Vagina (tissue), 2 donors: ENCODE measurements at regions not wholly inside any gene's neighbourhood (a gene's known extent, or its start where the extent isn't known, plus 50 kb on each side); places are given as distances from the start of the nearest gene placed in this dataset.

Experiments used
- DNase-seq, 2 donors: peaks; one replicate each; pipeline ENCODE4 v3.0.0-alpha.2; 2017; ENCODE audit errors: extremely low spot score in 2 of 2
- H3K27ac ChIP-seq: fragments of 200-600 bp; sonication (generic); one replicate; pipeline ENCODE4 v1.5.1; 2019
- H3K27me3 ChIP-seq: fragments of 200-600 bp; sonication (generic); one replicate; pipeline ENCODE4 v1.5.1; 2019
- H3K36me3 ChIP-seq, 2 donors: fragments of 200-600 bp; sonication (generic); one replicate each; pipeline ENCODE4 v1.5.1; 2017 to 2019
- H3K4me1 ChIP-seq: fragments of 200-600 bp; sonication (generic); one replicate; pipeline ENCODE4 v1.5.1; 2019
- H3K4me3 ChIP-seq, 2 donors: fragments of 200-600 bp; sonication (generic); 1 replicate in 1 of 2; 2 replicates in 1 of 2; pipeline ENCODE4 v1.5.1; 2016 to 2019
- H3K9me3 ChIP-seq: fragments of 200-600 bp; sonication (generic); one replicate; pipeline ENCODE4 v1.5.1; 2019
- POLR2A ChIP-seq, 2 donors: fragments of 450-650 bp; IDR thresholded peaks; one replicate each; pipeline ENCODE4 v1.6.1; 2017; ENCODE audit warnings: antibody characterized with exemption in 2 of 2, mild to moderate bottlenecking in 2 of 2, moderate library complexity in 2 of 2
- POLR2AphosphoS5 ChIP-seq, 2 donors: sonication (generic); formaldehyde crosslinking; IDR thresholded peaks; one replicate each; pipeline ENCODE4 v1.9.0; 2017; ENCODE audit warnings: antibody characterized with exemption in 2 of 2, mild to moderate bottlenecking in 2 of 2, low read depth in 1 of 2; ENCODE audit not compliant: insufficient read depth in 1 of 2
- intact Hi-C: fragments of 100-400 bp; cut with DNase I; formaldehyde crosslinking; loops from one replicate; pipeline ENCODE4 v1.15.1; 2023
- TF ChIP-seq, protein P1 (sequence below), 3 experiments: fragments of 450-650 bp in 2 of 3; fragments of 200-600 bp in 1 of 3; sonication (generic) in 1 of 3; IDR thresholded peaks; one replicate each; pipeline ENCODE4 v1.5.1; 2017 to 2019; ENCODE audit warnings: antibody characterized with exemption in 3 of 3, mild to moderate bottlenecking in 2 of 3, moderate library complexity in 2 of 3

- H3K36me3 ChIP-seq: no peaks in the 10 kb centered on the region
- no peaks in the 10 kb centered on the region for H3K9me3 ChIP-seq
- intact Hi-C loops: no loop called here
- no peaks in the 10 kb centered on the region for H3K4me1 ChIP-seq
- H3K27me3 ChIP-seq: no peaks in the 10 kb centered on the region
- DNase-seq: no peak
- TF ChIP-seq POLR2AphosphoS5 (IDR thresholded peaks at IDR 0.05; ENCODE audit: insufficient read depth in 1 of 2, low read depth in 1 of 2) (no peak), POLR2A (IDR thresholded peaks at IDR 0.05) (no peak)
- TF ChIP-seq, protein P1, sequence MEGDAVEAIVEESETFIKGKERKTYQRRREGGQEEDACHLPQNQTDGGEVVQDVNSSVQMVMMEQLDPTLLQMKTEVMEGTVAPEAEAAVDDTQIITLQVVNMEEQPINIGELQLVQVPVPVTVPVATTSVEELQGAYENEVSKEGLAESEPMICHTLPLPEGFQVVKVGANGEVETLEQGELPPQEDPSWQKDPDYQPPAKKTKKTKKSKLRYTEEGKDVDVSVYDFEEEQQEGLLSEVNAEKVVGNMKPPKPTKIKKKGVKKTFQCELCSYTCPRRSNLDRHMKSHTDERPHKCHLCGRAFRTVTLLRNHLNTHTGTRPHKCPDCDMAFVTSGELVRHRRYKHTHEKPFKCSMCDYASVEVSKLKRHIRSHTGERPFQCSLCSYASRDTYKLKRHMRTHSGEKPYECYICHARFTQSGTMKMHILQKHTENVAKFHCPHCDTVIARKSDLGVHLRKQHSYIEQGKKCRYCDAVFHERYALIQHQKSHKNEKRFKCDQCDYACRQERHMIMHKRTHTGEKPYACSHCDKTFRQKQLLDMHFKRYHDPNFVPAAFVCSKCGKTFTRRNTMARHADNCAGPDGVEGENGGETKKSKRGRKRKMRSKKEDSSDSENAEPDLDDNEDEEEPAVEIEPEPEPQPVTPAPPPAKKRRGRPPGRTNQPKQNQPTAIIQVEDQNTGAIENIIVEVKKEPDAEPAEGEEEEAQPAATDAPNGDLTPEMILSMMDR (IDR thresholded peaks at IDR 0.05): no peak
- no peak overlapping the region for H3K4me3 ChIP-seq
- no peak overlapping the region for H3K27ac ChIP-seq
Measured at GRCh38 chr6:170160031-170160627, 130.7 kb downstream of the DLL1 start.

DNA sequence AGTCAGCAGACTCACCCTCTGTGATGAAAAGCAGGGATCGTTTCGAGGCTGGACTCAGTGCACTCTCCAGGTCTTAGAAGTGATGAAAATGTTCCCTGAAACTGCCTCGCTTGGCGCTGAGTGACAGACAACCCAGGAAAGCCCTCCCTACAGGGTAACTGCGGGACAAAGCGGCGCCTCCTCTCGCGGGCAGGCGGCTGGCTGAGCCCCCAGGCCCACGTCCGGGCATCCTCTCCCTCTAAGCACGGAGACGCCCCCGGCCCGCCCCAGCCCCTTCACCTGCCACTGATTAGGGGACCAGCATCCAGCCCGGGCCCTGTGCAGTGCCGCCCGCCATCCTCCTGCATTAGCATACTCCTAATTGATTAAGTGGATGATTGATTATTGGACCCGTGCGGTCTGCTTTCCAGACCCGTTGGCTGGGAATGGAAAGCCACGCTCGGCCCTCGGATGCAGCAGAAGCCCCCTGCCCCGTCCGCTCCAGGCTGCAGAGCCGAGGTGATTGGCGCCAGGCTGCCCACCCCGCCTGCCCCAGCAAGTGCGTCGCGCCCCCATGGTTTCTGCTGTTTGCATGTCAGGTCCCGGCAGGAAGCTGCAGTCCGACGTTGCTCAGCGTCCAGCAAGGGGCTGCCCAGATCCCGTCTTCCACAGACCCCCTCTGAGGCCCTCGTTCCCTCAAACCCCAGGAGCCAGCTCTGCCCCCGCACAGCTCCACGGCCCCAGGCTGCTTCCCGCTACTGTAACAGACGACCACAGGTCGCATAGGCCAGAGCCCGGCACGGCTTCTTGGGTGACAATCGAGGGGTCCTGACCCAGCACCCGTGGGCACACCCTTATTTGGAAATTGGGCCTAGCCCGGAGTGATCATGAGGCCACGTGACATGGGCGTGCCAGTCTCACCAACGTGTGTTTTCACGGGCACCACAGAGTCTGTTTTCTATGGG lies 131.6 kb downstream of the DLL1 start:
- Histone ChIP-seq H3K4me3 (no peak overlapping the region), H3K36me3 (no peaks in the 10 kb centered on the region), H3K27me3 (no peaks in the 10 kb centered on the region), H3K27ac (no peak overlapping the region), H3K9me3 (no peaks in the 10 kb centered on the region), H3K4me1 (no peaks in the 10 kb centered on the region)
- intact Hi-C loops: no loop called here
- no peak for DNase-seq
- TF ChIP-seq POLR2A (IDR thresholded peaks at IDR 0.05) (no peak), POLR2AphosphoS5 (IDR thresholded peaks at IDR 0.05; ENCODE audit: insufficient read depth in 1 of 2, low read depth in 1 of 2) (no peak)
- TF ChIP-seq, protein P1 (IDR thresholded peaks at IDR 0.05): no peak

GRCh38 chr6:170158296-170159021 lies 132.4 kb downstream of the DLL1 start:
- H3K36me3 ChIP-seq: no peaks in the 10 kb centered on the region
- DNase-seq: no peak
- H3K4me1 ChIP-seq: peaks cover 2% of the 10 kb centered on the region
- TF ChIP-seq POLR2A (IDR thresholded peaks at IDR 0.05) (no peak), POLR2AphosphoS5 (IDR thresholded peaks at IDR 0.05; ENCODE audit: insufficient read depth in 1 of 2, low read depth in 1 of 2) (no peak)
- TF ChIP-seq, protein P1 (IDR thresholded peaks at IDR 0.05): no peak
- no peak overlapping the region for H3K27ac ChIP-seq
- H3K27me3 ChIP-seq: no peaks in the 10 kb centered on the region
- intact Hi-C loops: no loop called here
- H3K9me3 ChIP-seq: no peaks in the 10 kb centered on the region
- H3K4me3 ChIP-seq: no peak overlapping the region

DNA sequence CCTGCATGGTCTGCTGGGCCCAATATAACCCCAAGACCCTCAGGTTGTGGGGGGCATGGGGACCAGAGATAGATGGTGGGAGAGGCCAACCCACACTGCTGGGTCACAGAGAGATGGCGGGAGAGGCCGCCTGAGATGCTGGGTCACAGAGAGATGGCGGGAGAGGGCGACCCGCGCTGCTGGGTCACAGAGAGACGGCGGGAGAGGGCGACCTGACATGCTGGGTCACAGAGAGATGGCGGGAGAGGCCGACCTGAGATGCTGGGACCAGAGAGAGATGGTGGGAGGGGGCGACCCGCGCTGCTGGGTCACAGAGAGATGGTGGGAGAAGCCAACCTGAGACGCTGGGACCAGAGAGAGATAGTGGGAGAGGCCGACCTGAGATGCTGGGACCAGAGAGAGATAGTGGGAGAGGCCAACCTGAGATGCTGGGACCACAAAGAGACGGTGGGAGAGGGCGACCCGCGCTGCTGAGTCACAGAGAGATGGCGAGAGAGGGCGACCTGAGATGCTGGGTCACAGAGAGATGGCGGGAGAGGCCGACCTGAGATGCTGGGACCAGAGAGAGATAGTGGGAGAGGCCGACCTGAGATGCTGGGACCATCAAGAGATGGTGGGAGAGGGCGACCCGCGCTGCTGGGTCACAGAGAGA lies 133.2 kb downstream of the DLL1 start:
- Histone ChIP-seq H3K36me3 (no peaks in the 10 kb centered on the region), H3K27me3 (no peaks in the 10 kb centered on the region), H3K9me3 (no peaks in the 10 kb centered on the region), H3K4me1 (peaks cover 10% of the 10 kb centered on the region), H3K4me3 (no peak overlapping the region), H3K27ac (no peak overlapping the region)
- no peak for DNase-seq
- intact Hi-C loops: no loop called here
- TF ChIP-seq POLR2AphosphoS5 (IDR thresholded peaks at IDR 0.05; ENCODE audit: insufficient read depth in 1 of 2, low read depth in 1 of 2) (no peak), POLR2A (IDR thresholded peaks at IDR 0.05) (no peak)
- TF ChIP-seq, protein P1 (IDR thresholded peaks at IDR 0.05): no peak
